Thyroid gland (tissue), 4 donors: ENCODE measurements at regions not wholly inside any gene's neighbourhood (a gene's known extent, or its start where the extent isn't known, plus 50 kb on each side); places are given as distances from the start of the nearest gene placed in this dataset.

ENCODE experiments used
- DNase-seq, 2 donors: peaks; one replicate each; pipeline ENCODE4 v3.0.0-alpha.2; 2019
- H3K27ac ChIP-seq, 3 donors: fragments of 200-600 bp; sonication (generic); 1 replicate in 2 of 3; 2 replicates in 1 of 3; pipeline ENCODE4 v1.5.1; 2016 to 2019; ENCODE audit warnings: mild to moderate bottlenecking in 1 of 3, moderate library complexity in 1 of 3
- H3K27me3 ChIP-seq: fragments of 200-600 bp; sonication (generic); one replicate; pipeline ENCODE4 v1.5.1; 2019
- H3K36me3 ChIP-seq, 2 donors: fragments of 200-600 bp; sonication (generic); one replicate each; pipeline ENCODE4 v1.5.1; 2016 to 2019
- H3K4me1 ChIP-seq, 2 donors: fragments of 200-600 bp; sonication (generic); one replicate each; pipeline ENCODE4 v1.5.1; 2017 to 2019
- H3K4me3 ChIP-seq, 3 donors: fragments of 200-600 bp; sonication (generic); replicated peaks in 1 of 3; 1 replicate in 2 of 3; 2 replicates in 1 of 3; pipeline ENCODE4 v1.5.1; 2016; ENCODE audit warnings: mild to moderate bottlenecking in 1 of 3
- H3K9me3 ChIP-seq: fragments of 200-600 bp; sonication (generic); one replicate; pipeline ENCODE4 v1.5.1; 2017
- POLR2A ChIP-seq, 2 donors: fragments of 450-650 bp; IDR thresholded peaks; one replicate each; pipeline ENCODE4 v1.6.1; 2017; ENCODE audit warnings: antibody characterized with exemption in 2 of 2, mild to moderate bottlenecking in 2 of 2, moderate library complexity in 1 of 2
- WGBS, 2 donors: methylation state at CpG; one replicate each; pipeline ENCODE4 v1.1.5; 2017; 5-methylcytosine and 5-hydroxymethylcytosine counted together
- intact Hi-C: fragments of 100-400 bp; cut with DNase I; formaldehyde crosslinking; loops from one replicate; pipeline ENCODE4 v1.15.1; 2023
- TF ChIP-seq, protein P1 (sequence below), 6 experiments: fragments of 200-600 bp in 3 of 6; fragments of 450-650 bp in 3 of 6; sonication (generic) in 3 of 6; IDR thresholded peaks; one replicate each; pipeline ENCODE4 v1.5.1; 2016 to 2019; ENCODE audit warnings: antibody characterized with exemption in 6 of 6, mild to moderate bottlenecking in 2 of 6, inconsistent platforms in 1 of 6, moderate library complexity in 1 of 6

DNA sequence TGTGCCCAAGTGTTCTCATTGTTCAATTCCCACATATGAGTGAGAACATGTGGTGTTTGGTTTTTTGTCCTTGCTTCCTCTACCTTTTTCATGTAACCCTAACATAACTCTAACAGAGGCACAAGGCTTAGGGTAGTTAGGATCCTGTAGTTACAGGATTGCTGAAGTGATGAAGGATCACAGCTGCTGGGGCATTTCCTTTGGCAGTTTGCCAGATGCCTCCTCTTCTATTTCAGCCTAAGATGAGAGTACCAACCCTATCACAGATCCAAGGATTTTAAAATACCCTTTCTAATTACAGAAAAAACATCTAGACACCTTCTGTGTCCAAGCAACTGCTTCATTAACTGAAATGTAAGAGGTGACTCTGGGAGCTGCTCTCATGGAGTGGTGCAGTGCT, 141.7 kb upstream of the COL1A2 start:
- no peaks in the 10 kb centered on the region for H3K27me3 ChIP-seq
- H3K27ac ChIP-seq = no peak overlapping the region
- H3K9me3 ChIP-seq = no peaks in the 10 kb centered on the region
- H3K36me3 ChIP-seq = no peaks in the 10 kb centered on the region
- DNase-seq = no peak
- TF ChIP-seq POLR2A (IDR thresholded peaks at IDR 0.05) = no peak
- TF ChIP-seq, protein P1, sequence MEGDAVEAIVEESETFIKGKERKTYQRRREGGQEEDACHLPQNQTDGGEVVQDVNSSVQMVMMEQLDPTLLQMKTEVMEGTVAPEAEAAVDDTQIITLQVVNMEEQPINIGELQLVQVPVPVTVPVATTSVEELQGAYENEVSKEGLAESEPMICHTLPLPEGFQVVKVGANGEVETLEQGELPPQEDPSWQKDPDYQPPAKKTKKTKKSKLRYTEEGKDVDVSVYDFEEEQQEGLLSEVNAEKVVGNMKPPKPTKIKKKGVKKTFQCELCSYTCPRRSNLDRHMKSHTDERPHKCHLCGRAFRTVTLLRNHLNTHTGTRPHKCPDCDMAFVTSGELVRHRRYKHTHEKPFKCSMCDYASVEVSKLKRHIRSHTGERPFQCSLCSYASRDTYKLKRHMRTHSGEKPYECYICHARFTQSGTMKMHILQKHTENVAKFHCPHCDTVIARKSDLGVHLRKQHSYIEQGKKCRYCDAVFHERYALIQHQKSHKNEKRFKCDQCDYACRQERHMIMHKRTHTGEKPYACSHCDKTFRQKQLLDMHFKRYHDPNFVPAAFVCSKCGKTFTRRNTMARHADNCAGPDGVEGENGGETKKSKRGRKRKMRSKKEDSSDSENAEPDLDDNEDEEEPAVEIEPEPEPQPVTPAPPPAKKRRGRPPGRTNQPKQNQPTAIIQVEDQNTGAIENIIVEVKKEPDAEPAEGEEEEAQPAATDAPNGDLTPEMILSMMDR (IDR thresholded peaks at IDR 0.05) = no peak
- H3K4me3 ChIP-seq = no peak overlapping the region
- no peaks in the 10 kb centered on the region for H3K4me1 ChIP-seq
- intact Hi-C loops = no loop called here

- WGBS, 2 donors = 64 to 72% methylated on average over 1 of the region's 1 CpG
- TF ChIP-seq POLR2A (IDR thresholded peaks at IDR 0.05) = no peak
- TF ChIP-seq, protein P1 (IDR thresholded peaks at IDR 0.05) = no peak
- H3K9me3 ChIP-seq = no peaks in the 10 kb centered on the region
- no peak for DNase-seq
- no peaks in the 10 kb centered on the region for H3K36me3 ChIP-seq
- no peaks in the 10 kb centered on the region for H3K27me3 ChIP-seq
- intact Hi-C loops = no loop called here
- H3K4me3 ChIP-seq = no peak overlapping the region
- H3K4me1 ChIP-seq = no peaks in the 10 kb centered on the region
- no peak overlapping the region for H3K27ac ChIP-seq
These were observed 141.0 kb upstream of the COL1A2 start for GRCh38 chr7:94253686-94254085.

GRCh38 chr7:94258418-94259300, 136.0 kb upstream of the COL1A2 start:
- no peaks in the 10 kb centered on the region for H3K27me3 ChIP-seq
- H3K36me3 ChIP-seq = no peaks in the 10 kb centered on the region
- H3K4me3 ChIP-seq = no peak overlapping the region
- H3K27ac ChIP-seq = no peak overlapping the region
- 80 to 83% methylated on average over 11 of the region's 11 CpGs for WGBS, 2 donors
- TF ChIP-seq POLR2A (IDR thresholded peaks at IDR 0.05) = no peak
- H3K9me3 ChIP-seq = no peaks in the 10 kb centered on the region
- no peaks in the 10 kb centered on the region for H3K4me1 ChIP-seq
- intact Hi-C loops = no loop called here
- no peak for DNase-seq

GRCh38 chr7:94261067-94261466, 133.6 kb upstream of the COL1A2 start:
- DNase-seq = no peak
- intact Hi-C loops = no loop called here
- H3K9me3 ChIP-seq = no peaks in the 10 kb centered on the region
- no peaks in the 10 kb centered on the region for H3K36me3 ChIP-seq
- H3K4me1 ChIP-seq = no peaks in the 10 kb centered on the region
- TF ChIP-seq, protein P1 (IDR thresholded peaks at IDR 0.05) = no peak
- no peak overlapping the region for H3K4me3 ChIP-seq
- WGBS, 2 donors = 89 to 92% methylated on average over 6 of the region's 6 CpGs
- no peaks in the 10 kb centered on the region for H3K27me3 ChIP-seq
- no peak overlapping the region for H3K27ac ChIP-seq

DNA sequence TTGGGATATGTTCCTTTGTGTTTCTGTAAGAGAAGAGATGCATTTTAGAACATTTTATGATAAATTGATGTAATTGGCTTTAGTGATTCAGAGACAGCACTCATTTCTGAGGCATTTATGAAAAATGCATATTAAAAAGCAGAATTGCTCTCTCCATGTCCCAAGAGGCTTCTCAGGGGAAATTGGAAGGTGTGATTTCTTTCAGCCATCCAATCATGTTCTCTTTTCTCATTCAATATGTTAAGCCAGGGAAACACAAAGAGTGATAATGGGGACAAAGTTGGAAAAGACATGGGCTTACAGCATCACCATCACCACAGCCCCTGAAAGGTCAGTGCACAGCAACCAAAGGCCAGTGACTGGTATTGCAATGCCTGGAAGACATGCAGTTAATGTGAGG, 129.9 kb upstream of the COL1A2 start:
- H3K9me3 ChIP-seq = no peaks in the 10 kb centered on the region
- no peak overlapping the region for H3K27ac ChIP-seq
- no peaks in the 10 kb centered on the region for H3K4me1 ChIP-seq
- no peaks in the 10 kb centered on the region for H3K27me3 ChIP-seq
- intact Hi-C loops = no loop called here
- TF ChIP-seq, protein P1 (IDR thresholded peaks at IDR 0.05) = no peak
- no peak for TF ChIP-seq POLR2A (IDR thresholded peaks at IDR 0.05)
- no peak overlapping the region for H3K4me3 ChIP-seq
- no peaks in the 10 kb centered on the region for H3K36me3 ChIP-seq
- no peak for DNase-seq
